Colonic mucosa (tissue), 4 donors: ENCODE measurements at regions not wholly inside any gene's neighbourhood (a gene's known extent, or its start where the extent isn't known, plus 50 kb on each side); places are given as distances from the start of the nearest gene placed in this dataset.
A peak's percentile ranks its signal among the peaks of the same experiment; 100 is the strongest.
"Not testable (repeated sequence)": the region's sequence is repeated elsewhere in the genome, so short reads cannot be mapped to it uniquely, and the experiment has no call there.

Experiments
- DNase-seq: peaks from one replicate; pipeline ENCODE4 v3.0.0-alpha.2; 2020
- H3K27ac ChIP-seq: fragments of 200-600 bp; one replicate; pipeline ENCODE4 v1.8.0; 2021
- H3K27me3 ChIP-seq: fragments of 200-600 bp; one replicate; pipeline ENCODE4 v1.8.0; 2021
- H3K36me3 ChIP-seq: fragments of 200-600 bp; one replicate; pipeline ENCODE4 v1.8.0; 2021
- H3K4me1 ChIP-seq: fragments of 200-600 bp; one replicate; pipeline ENCODE4 v1.8.0; 2021; ENCODE audit warnings: mild to moderate bottlenecking
- H3K4me3 ChIP-seq: fragments of 200-600 bp; one replicate; pipeline ENCODE4 v1.8.0; 2021
- H3K9ac ChIP-seq, 2 donors: one replicate each; pipeline ENCODE4 v1.7.0; 2013; ENCODE audit warnings: control low read depth in 2 of 2, low read depth in 2 of 2, low read length in 2 of 2
- H3K9me3 ChIP-seq: fragments of 200-600 bp; one replicate; pipeline ENCODE4 v1.8.0; 2021
- intact Hi-C: fragments of 100-400 bp; cut with DNase I; formaldehyde crosslinking; loops from one replicate; pipeline ENCODE4 v1.14.1; 2022
- donor health status: healthy.
- donor health status: DM: no; HTN: no; CAD: no.
- donor health status: DM: no; HTN: no; CAD: no.

DNA sequence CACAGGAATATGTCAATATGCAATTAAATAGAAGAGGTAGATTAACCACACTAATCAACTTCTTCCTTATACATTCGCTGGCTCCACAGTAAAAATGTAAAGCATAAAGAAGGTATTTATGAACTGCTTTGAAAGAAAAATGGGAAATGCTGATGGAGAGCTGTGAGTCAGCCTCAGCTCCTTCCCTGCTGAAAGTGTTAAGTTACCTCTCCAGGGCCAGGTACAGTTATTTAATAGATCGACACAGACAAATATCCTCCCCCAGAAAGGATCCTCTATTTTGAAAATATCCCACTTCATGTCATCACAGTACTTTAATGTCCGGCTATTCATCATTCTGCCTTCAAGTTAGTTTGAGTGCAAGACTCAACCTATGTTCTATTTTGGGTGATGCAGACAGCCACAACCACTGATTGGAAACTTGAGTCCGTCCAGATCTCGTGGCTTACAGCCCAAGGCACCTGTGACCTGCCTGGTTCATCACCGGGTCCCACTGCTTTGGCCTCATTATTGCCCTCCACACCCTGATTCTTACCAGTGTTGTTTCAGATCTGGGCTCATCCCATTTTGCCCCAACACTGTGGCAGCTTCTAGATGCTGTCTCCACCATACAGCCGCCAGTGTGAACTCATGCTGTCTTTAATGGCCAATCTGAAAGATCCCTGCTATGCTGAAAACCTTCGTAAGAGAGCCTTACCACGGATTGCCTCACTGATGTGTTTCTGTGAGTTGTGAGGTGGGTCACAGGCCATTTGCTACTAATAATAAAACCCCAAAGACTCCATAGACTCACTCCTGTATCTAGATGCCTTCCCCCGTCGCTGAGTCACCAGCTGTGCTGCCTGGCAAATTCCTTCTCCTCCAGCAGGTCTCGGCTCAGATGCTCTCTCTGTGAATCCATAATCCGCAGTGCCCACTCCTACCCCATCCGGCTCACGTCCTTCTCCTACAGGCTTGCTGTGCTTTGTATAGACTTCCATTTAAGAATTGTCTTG lies 56.2 kb upstream of the DDAH1 start:
- H3K27me3 ChIP-seq, DNase-seq, H3K4me1 ChIP-seq, H3K4me3 ChIP-seq, intact Hi-C loops, H3K27ac ChIP-seq, H3K36me3 ChIP-seq, H3K9me3 ChIP-seq, H3K9ac ChIP-seq: not testable (repeated sequence)

DNA sequence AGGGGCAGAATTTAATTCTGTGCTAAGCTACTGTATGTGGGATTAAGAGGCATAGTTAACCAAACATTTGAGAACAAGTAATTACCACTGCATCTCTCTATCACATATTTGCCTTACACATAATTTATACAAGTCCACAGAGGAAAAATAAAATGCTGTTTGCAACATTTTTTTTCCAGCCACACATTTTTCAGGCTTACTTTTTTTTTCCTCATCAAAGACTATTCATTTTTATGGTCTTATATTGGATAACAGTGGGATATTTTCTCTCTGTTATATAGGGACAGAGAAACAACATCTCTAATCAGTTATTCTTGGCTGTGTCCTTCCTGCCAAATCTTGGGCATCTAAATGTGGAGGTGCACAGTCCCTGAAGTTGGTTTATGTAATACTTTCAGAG lies 57.5 kb upstream of the DDAH1 start:
- H3K4me3 ChIP-seq, H3K36me3 ChIP-seq, H3K9me3 ChIP-seq, H3K4me1 ChIP-seq, H3K9ac ChIP-seq, intact Hi-C loops, DNase-seq, H3K27ac ChIP-seq, H3K27me3 ChIP-seq: not testable (repeated sequence)

DNA sequence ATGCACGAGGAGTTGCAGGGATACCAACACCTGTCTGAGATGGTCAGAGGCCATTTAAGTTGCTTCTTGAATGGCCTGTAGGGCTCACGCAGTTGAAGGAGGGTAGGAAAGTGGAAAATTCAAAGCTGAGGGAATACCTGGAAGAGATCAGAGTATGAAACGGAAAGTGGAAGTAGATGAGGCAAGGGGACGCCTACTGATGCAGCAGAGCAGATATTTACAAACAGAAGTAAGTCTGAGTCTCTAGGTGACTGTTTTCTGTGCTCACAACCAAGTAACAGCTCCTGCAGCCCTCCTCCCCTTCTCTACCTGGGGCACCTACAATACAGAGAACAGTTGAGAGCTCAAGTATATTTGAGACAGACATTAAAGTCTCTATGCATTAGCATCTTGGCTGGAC lies 57.5 kb upstream of the CCN1 start:
- H3K4me1 ChIP-seq, H3K27ac ChIP-seq, H3K4me3 ChIP-seq, H3K36me3 ChIP-seq, H3K9ac ChIP-seq, DNase-seq, H3K9me3 ChIP-seq, intact Hi-C loops, H3K27me3 ChIP-seq: not testable (repeated sequence)

DNA sequence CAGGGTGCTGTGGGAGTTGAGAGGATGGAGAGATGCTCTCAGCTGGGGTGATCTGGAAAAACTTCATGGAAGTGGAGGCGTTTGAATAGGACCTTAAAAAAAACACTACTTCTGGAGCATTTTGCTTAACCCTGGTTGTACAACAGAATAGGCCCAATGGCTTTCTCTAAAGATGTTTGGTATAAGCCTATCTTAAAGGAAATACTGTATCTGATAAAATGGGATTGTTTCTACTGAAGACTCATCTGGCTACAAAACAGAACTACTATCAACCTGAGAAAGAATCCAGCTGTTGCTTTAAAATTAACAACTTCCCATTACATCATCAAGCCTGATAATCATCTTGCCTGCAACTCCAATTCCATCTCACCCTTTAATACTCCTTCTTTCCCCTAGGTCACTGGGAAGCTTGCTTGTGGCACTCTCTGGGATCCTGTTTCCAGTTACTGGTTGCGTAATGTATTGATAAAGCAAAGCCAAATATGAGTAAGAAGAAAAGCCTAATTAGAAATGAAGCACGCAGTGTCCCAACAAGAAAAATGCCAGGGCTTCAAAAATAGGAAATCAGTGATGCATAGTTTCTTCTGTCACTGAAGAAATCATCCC lies 56.2 kb upstream of the CCN1 start:
- H3K36me3 ChIP-seq, H3K9ac ChIP-seq, H3K27ac ChIP-seq, H3K9me3 ChIP-seq, intact Hi-C loops, H3K4me1 ChIP-seq, H3K4me3 ChIP-seq, DNase-seq, H3K27me3 ChIP-seq: not testable (repeated sequence)

DNA sequence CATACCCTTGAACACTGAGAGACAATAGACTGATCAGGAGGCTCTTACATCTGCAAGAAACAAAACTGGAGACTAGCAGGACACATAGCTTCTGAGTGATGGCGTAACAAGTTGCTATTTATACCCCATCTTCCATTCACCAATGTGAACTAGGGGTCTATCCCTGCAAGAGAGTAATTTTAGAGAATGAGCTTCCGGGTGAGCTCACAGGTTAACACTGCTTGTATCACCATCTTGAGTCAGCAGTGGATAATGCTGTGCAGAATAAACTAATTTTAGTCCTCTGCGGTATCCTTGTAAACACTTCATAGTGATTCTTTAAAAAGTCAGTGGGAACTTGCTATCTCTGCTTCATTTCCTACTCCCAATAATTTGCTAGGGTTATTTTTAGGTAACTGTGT lies 55.0 kb upstream of the CCN1 start:
- H3K27ac ChIP-seq, intact Hi-C loops, DNase-seq: not testable (repeated sequence)

DNA sequence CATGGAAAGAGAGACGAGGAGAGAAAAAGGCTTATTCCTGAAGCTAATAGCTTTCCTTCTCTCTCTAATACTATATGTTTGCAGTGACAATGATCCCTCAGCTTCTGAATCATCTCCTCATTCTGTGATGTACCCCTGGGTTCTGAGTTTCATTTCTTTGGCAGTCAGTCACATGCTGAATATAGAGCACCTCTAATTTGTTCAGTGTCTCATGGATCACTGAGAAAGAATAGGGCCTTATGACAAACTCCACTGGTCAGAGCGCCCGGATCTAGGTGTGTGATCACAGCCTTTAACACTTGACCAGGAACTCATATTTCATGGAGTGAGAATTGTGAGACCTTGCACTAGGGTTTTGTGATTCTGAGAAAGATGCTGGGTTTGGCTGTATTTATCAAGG lies 54.3 kb upstream of the CCN1 start:
- H3K27me3 ChIP-seq, H3K4me1 ChIP-seq, H3K27ac ChIP-seq, H3K36me3 ChIP-seq, H3K9ac ChIP-seq, DNase-seq, H3K9me3 ChIP-seq, H3K4me3 ChIP-seq, intact Hi-C loops: not testable (repeated sequence)

More for the DNA sequence above, 55.0 kb upstream of the CCN1 start:
- not testable (repeated sequence) for H3K4me3 ChIP-seq, H3K36me3 ChIP-seq, H3K9me3 ChIP-seq, H3K4me1 ChIP-seq, H3K27me3 ChIP-seq, H3K9ac ChIP-seq

DNA sequence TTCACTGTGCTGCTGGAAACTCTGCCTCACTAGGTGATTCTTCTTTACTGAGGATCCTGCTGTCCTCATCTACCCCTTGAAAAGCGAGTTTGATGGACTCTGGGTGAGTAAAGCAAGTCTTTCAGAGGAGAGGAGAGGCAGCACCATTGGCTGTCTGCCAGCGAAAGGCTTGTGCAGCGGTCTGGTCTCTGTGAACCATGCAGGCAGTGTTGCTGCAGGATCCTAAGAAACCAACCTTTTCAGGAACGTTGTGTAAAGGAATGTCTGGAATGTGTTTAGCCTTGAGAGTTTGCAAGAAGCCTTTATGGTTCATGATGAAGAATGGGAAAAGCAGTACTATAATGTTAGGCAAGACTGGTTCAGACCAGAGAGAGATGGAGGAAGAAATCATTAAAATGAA lies 53.4 kb upstream of the CCN1 start:
- peak; percentile 23 for DNase-seq
- intact Hi-C loops, H3K4me1 ChIP-seq, H3K9ac ChIP-seq, H3K4me3 ChIP-seq, H3K27me3 ChIP-seq, H3K36me3 ChIP-seq, H3K9me3 ChIP-seq, H3K27ac ChIP-seq: not testable (repeated sequence)
